Sigmoid colon (tissue), 6 donors: ENCODE measurements at regions not wholly inside any gene's neighbourhood (a gene's known extent, or its start where the extent isn't known, plus 50 kb on each side); places are given as distances from the start of the nearest gene placed in this dataset.
"Not testable (repeated sequence)": the region's sequence is repeated elsewhere in the genome, so short reads cannot be mapped to it uniquely, and the experiment has no call there.

Experiments
- DNase-seq: peaks from one replicate; pipeline ENCODE4 v3.0.0-alpha.2; 2019
- H3K27ac ChIP-seq, 4 donors: fragments of 200-600 bp; sonication (generic); one replicate each; pipeline ENCODE4 v1.5.1; 2016 to 2019; ENCODE audit warnings: mild to moderate bottlenecking in 1 of 4
- H3K27me3 ChIP-seq, 3 donors: fragments of 200-600 bp; sonication (generic); one replicate each; pipeline ENCODE4 v1.5.1; 2019; ENCODE audit warnings: mild to moderate bottlenecking in 1 of 3
- H3K36me3 ChIP-seq, 4 donors: fragments of 200-600 bp; sonication (generic); one replicate each; pipeline ENCODE4 v1.5.1; 2016 to 2019
- H3K4me1 ChIP-seq, 4 donors: fragments of 200-600 bp; sonication (generic); one replicate each; pipeline ENCODE4 v1.5.1; 2017 to 2019
- H3K4me3 ChIP-seq, 4 donors: fragments of 200-600 bp; sonication (generic); one replicate each; pipeline ENCODE4 v1.5.1; 2017 to 2019; ENCODE audit warnings: mild to moderate bottlenecking in 2 of 4, moderate library complexity in 1 of 4
- H3K9me3 ChIP-seq, 4 donors: fragments of 200-600 bp in 3 of 4; sonication (generic) in 3 of 4; one replicate each; pipeline versions ENCODE4 v1.5.1 to v1.6.1; 2013 to 2019
- EP300 ChIP-seq, 4 donors: sonication (generic); formaldehyde crosslinking; IDR thresholded peaks; one replicate each; pipeline ENCODE4 v1.6.1; 2017; ENCODE audit warnings: antibody characterized with exemption in 4 of 4
- POLR2A ChIP-seq, 2 donors: fragments of 450-650 bp; IDR thresholded peaks; one replicate each; pipeline ENCODE4 v1.6.1; 2016; ENCODE audit warnings: antibody characterized with exemption in 2 of 2, mild to moderate bottlenecking in 2 of 2, moderate library complexity in 2 of 2
- POLR2AphosphoS5 ChIP-seq, 4 donors: sonication (generic); formaldehyde crosslinking; IDR thresholded peaks; one replicate each; pipeline ENCODE4 v1.6.1; 2017; ENCODE audit warnings: antibody characterized with exemption in 4 of 4
- WGBS, 2 donors: extraction: QIAGEN DNeasy Blood & Tissue Kit; methylation state at CpG; one replicate each; pipeline ENCODE4 v1.1.7; 2013; 5-methylcytosine and 5-hydroxymethylcytosine counted together
- intact Hi-C: fragments of 100-400 bp; cut with DNase I; formaldehyde crosslinking; loops from one replicate; pipeline ENCODE4 v1.15.1; 2023
- TF ChIP-seq, protein P1 (sequence below), 4 experiments: fragments of 450-650 bp in 3 of 4; fragments of 200-600 bp in 1 of 4; IDR thresholded peaks; one replicate each; pipeline ENCODE4 v1.5.1; 2016 to 2019; ENCODE audit warnings: antibody characterized with exemption in 4 of 4, mild to moderate bottlenecking in 3 of 4, moderate library complexity in 2 of 4
- donor health status: healthy with polysubstance abuse.
- donor health status: healthy.

DNA sequence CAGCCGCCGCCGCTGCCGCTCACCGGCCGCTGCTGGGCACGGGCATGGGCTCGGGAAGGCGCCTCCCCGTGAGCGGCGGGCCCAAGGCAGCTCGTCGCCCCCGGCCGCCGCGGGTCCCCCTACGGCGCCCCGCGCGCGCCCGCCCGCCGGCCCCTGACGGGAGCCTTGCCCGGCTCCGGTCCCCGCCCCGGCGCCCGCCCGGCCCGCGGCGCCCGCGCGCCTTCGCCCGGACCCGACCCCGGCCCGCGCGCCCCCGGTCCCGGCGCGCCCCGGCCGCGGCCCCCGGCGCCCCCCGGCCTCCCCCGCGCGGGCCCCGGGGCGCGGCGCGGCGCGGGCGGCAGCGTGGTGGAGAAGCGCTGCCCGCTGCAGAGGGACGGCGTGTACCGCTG, 177.7 kb downstream of the OR4M2 start:
- intact Hi-C loops, result no loop called here
- Histone ChIP-seq H3K9me3 (peaks cover 0 to 8% (median 0%) of the 10 kb centered on the region in 4 donors), H3K4me1 (no peaks in the 10 kb centered on the region), H3K4me3 (no peak overlapping the region), H3K36me3 (no peaks in the 10 kb centered on the region), H3K27ac (no peak overlapping the region), H3K27me3 (no peaks in the 10 kb centered on the region)
- TF ChIP-seq POLR2AphosphoS5 (IDR thresholded peaks at IDR 0.05) (no peak), EP300 (IDR thresholded peaks at IDR 0.05) (no peak), POLR2A (IDR thresholded peaks at IDR 0.05) (no peak)
- TF ChIP-seq, protein P1, sequence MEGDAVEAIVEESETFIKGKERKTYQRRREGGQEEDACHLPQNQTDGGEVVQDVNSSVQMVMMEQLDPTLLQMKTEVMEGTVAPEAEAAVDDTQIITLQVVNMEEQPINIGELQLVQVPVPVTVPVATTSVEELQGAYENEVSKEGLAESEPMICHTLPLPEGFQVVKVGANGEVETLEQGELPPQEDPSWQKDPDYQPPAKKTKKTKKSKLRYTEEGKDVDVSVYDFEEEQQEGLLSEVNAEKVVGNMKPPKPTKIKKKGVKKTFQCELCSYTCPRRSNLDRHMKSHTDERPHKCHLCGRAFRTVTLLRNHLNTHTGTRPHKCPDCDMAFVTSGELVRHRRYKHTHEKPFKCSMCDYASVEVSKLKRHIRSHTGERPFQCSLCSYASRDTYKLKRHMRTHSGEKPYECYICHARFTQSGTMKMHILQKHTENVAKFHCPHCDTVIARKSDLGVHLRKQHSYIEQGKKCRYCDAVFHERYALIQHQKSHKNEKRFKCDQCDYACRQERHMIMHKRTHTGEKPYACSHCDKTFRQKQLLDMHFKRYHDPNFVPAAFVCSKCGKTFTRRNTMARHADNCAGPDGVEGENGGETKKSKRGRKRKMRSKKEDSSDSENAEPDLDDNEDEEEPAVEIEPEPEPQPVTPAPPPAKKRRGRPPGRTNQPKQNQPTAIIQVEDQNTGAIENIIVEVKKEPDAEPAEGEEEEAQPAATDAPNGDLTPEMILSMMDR (IDR thresholded peaks at IDR 0.05), result no peak
- DNase-seq, result no peak
- 76 to 91% methylated on average over 75 of the region's 75 CpGs for WGBS, 2 donors

DNA sequence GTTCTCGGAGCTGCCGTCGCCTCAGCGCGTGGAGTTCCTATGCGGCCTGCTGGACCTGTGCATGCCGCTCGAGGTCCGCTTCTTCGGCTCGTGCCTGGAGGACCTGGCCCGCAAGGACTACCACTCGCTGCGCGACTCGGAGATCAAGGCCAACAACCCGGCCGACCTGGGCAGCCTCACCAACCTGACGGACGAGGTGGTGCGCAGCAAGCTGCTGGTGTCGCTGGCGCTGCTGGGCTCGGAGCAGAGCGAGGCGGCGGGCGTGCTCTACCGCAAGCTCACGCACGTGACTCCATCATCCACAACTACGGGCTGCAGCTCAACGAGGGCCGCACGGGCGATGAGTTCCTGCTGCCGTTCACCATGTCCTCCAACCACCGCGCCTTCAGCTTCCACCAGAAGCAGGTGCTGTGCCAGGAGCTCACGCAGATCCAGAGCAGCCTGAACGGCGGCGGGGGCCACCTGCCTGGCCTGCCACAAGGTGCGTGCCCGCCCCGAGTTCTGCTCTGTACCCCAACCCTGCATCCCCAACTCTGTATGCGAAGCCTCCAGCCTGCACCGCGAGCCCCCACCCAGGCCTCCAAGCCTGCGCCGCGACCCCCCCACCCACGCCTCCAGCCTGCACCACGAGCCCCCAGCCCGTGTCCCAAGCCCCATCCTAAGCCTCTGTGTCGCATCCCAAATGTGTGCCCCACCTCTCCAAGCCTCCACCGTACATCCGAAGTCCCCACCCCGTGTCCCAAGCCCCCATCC, 178.2 kb downstream of the OR4M2 start:
- Histone ChIP-seq H3K27me3 (no peaks in the 10 kb centered on the region), H3K36me3 (no peaks in the 10 kb centered on the region), H3K27ac (no peak overlapping the region), H3K4me1 (no peaks in the 10 kb centered on the region), H3K4me3 (no peak overlapping the region), H3K9me3 (peaks cover 0 to 8% (median 0%) of the 10 kb centered on the region in 4 donors)
- no peak for DNase-seq
- TF ChIP-seq, protein P1 (IDR thresholded peaks at IDR 0.05), result no peak
- TF ChIP-seq POLR2A (IDR thresholded peaks at IDR 0.05), result no peak
- TF ChIP-seq POLR2AphosphoS5 (IDR thresholded peaks at IDR 0.05), result no peak
- TF ChIP-seq EP300 (IDR thresholded peaks at IDR 0.05), result no peak
- 84 to 91% methylated on average over 59 of the region's 59 CpGs for WGBS, 2 donors
- intact Hi-C loops, result no loop called here

DNA sequence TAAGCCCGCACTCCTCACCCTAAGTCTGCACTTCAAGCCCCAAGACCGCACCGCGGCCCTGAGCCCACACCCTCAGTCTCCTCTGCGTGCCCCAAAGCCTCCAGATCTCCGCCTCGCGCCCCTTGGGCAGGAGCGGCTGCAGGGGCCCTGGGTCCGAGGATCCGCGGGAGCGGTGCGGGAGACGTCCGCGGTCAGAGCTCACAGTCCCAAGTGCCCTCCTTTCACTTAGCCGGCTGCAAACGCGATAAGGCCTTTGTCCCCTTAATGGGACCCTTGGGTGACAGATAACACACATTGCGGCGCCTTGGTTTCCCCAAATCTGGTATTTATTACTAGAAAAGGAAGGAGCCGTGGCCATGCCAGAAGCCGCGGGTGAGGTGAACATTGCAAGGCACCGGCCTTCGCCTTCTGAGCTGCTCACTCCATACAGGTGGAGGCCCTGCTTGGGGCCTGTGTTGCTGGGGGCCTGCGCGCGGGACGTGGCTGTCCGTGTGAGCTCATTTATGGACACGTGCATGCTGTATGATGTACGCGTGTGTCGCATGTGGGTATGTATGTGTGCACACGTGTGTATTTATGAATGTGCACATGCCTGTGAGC, 178.9 kb downstream of the OR4M2 start:
- H3K27ac ChIP-seq, H3K36me3 ChIP-seq, H3K9me3 ChIP-seq, DNase-seq, H3K4me1 ChIP-seq, H3K4me3 ChIP-seq, intact Hi-C loops, H3K27me3 ChIP-seq: not testable (repeated sequence)
- 87 to 92% methylated on average over 37 of the region's 37 CpGs for WGBS, 2 donors

DNA sequence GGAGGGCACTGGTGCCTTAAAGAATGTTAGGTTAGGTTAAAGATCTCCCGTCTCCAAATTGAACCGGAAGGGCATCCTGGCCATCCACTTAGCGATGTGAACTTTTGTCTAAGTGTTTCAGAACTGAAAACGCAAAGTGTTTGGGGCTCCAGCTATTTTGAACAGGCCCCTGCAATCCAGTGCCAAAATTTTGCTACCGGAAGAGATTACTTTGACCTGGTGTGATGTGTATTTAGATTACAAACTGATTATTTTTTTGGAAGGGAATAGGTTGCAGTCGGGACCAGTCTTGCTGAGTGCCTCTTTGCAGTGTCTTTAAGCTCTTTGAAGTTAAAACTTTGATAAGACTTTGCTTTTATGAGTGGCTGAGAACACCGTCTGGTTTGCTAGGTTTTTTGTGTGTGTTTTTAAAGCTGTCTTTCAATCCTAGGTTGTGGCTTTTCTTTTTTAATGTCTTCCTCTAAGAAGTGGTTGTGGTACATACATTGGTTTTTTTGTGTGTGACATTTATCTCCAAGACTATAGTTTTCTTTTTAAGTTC, 179.6 kb downstream of the OR4M2 start:
- TF ChIP-seq POLR2AphosphoS5 (IDR thresholded peaks at IDR 0.05), result no peak
- TF ChIP-seq, protein P1 (IDR thresholded peaks at IDR 0.05), result no peak
- TF ChIP-seq EP300 (IDR thresholded peaks at IDR 0.05), result no peak
- no peak for TF ChIP-seq POLR2A (IDR thresholded peaks at IDR 0.05)
- intact Hi-C loops, result no loop called here
- H3K4me3 ChIP-seq, result no peak overlapping the region
- H3K9me3 ChIP-seq, result peaks cover 0 to 8% (median 0%) of the 10 kb centered on the region in 4 donors
- no peaks in the 10 kb centered on the region for H3K27me3 ChIP-seq
- no peaks in the 10 kb centered on the region for H3K4me1 ChIP-seq
- DNase-seq, result no peak
- WGBS, 2 donors, result 73 to 76% methylated on average over 7 of the region's 7 CpGs
- no peak overlapping the region for H3K27ac ChIP-seq
- no peaks in the 10 kb centered on the region for H3K36me3 ChIP-seq

DNA sequence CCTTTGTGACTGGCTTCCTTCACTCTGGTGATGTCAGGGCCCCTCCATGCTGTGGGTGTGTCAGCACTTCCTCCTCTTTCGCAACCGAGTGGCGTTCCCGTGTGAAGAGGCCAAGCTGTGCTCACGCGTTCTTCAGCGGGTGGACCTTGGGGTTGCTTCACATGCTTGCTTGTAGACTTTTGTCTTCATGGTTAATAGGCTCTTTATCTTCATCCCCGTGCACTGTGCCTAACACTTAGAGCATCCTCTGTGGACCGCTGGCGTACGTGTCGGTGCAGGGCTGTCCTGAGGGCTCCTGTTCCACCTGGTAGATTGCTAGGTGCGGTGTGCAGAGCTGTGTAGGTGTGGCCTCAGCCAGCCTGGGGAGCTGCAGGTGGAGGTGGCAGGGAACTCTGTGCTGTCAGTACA, 182.3 kb downstream of the OR4M2 start:
- intact Hi-C loops, result no loop called here
- H3K36me3 ChIP-seq, result no peaks in the 10 kb centered on the region
- no peak overlapping the region for H3K27ac ChIP-seq
- no peak for DNase-seq
- no peak for TF ChIP-seq EP300 (IDR thresholded peaks at IDR 0.05)
- TF ChIP-seq, protein P1 (IDR thresholded peaks at IDR 0.05), result no peak
- TF ChIP-seq POLR2AphosphoS5 (IDR thresholded peaks at IDR 0.05), result no peak
- no peak for TF ChIP-seq POLR2A (IDR thresholded peaks at IDR 0.05)
- H3K4me1 ChIP-seq, result no peaks in the 10 kb centered on the region
- no peak overlapping the region for H3K4me3 ChIP-seq
- H3K9me3 ChIP-seq, result peaks cover 0 to 6% (median 0%) of the 10 kb centered on the region in 4 donors
- WGBS, 2 donors, result 85 to 86% methylated on average over 13 of the region's 13 CpGs
- H3K27me3 ChIP-seq, result no peaks in the 10 kb centered on the region
